ENCODE measurements at regions not wholly inside any gene's neighbourhood (a gene's known extent, or its start where the extent isn't known, plus 50 kb on each side); places are given as distances from the start of the nearest gene placed in this dataset.
A peak's percentile ranks its signal among the peaks of the same experiment; 100 is the strongest.

DNA sequence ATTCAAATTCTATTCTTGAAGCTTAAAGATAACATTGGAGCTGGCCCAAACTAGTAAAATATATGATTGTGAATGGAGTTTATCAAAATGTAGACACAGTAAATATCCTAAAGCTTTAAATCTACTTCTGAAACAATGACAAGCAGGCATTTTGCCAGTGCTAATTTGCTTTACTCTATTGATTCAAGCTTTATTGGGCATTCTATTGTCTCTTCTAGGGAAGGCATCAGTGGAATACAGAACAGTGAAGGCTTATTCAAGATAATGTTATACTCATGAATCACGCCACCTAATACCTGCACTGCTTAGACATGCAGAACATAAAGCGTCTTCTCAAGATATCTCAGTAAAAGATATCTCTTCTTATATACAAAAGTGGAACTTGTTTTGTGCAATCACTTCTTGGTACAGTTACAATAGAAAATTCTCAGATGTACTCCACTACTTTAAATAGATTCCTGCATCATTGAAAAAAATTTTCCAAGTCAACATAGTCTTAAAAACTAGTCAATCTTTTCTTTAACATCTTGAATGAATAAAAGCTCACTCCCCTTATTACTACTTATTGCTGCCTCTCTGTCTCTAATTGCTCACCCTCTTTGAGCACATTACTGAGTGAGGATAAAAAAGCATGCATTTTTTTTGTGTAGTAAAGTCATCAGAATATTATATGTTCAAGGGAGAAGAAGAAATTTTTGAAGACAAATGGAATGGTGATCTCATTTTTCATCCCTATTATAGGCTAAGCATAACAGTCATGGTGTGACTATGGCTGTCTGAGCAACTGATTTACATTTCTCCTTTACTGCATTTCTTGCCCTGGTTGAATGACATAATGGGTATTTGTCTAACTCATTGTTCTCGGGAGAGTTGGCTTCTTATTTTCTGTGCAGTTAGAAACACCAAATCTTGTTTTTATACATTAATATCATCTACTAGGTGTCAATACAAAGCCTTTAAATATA is 98.0 kb upstream of the E2F7 start:
- no peak for ATAC-seq
- no peak overlapping the region for H3K4me3 Mint-ChIP-seq
- H3K27ac Mint-ChIP-seq = no peak overlapping the region
- H3K4me1 Mint-ChIP-seq = no peaks in the 10 kb centered on the region
- H3K9me3 Mint-ChIP-seq = no peaks in the 10 kb centered on the region
- H3K27me3 Mint-ChIP-seq = peaks cover 6% of the 10 kb centered on the region
- H3K36me3 Mint-ChIP-seq = no peaks in the 10 kb centered on the region

DNA sequence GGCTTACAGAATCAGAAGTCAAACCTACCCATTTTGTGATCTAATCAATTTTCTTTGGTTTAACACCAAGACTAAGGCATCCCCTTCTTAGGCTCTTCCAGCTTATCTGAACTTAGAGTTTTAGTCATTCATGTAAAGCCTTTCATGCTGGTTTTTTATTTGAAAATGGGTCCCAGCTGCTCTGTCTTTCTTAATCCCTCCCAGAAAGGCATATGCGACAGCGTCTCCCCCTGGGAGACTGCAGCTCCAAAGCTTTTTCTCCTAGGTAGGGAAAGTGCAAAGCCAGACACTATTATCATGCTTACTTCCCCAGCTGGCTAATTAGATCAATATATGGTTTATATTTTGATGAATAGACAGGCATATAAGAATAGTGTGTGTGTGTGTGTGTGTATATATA is 96.6 kb upstream of the E2F7 start:
- Mint-ChIP-seq H3K4me3 (no peak overlapping the region), H3K27me3 (peaks cover 6% of the 10 kb centered on the region), H3K4me1 (no peaks in the 10 kb centered on the region), H3K9me3 (no peaks in the 10 kb centered on the region), H3K36me3 (no peaks in the 10 kb centered on the region), H3K27ac (no peak overlapping the region)
- no peak for ATAC-seq

DNA sequence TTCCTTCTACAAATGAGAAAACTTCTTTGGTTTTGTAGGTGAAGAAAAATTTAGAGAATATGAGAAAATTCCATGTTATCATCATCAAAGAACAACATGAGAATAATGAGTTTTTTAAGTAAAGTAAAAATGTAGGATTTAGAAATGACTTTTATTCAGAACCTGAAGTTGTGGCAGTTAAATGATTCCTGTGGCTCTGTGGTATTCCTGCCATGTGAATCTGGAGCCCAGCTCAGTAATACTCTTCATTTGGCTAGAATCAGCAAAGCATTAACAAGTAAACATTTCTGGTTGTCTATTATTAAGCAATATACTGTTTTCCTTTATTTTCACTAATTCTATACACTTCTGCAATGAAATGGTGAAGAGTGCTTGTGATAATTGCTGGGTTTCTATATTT is 95.6 kb upstream of the E2F7 start:
- no peaks in the 10 kb centered on the region for H3K36me3 Mint-ChIP-seq
- peaks cover 6% of the 10 kb centered on the region for H3K27me3 Mint-ChIP-seq
- H3K4me1 Mint-ChIP-seq = no peaks in the 10 kb centered on the region
- H3K4me3 Mint-ChIP-seq = no peak overlapping the region
- no peaks in the 10 kb centered on the region for H3K9me3 Mint-ChIP-seq
- H3K27ac Mint-ChIP-seq = no peak overlapping the region
- no peak for ATAC-seq

DNA sequence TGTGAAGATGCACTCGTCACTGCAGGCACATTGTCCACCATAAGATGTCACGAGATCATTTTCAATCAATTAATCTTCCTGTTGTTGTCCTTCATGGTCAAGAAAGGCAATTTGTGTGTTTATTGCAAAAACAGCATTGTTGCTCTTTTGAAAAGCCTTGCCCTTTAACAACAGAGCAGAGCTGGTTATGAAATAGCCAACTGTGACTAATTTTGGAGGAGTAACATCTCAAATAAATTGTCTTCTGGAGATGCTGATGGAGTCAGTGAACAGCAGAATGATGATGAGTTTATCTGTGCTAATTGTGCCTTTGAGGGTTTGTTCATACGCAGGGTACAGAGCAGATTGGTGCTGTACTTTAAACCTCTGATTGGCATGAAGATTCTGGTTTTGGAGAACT is 88.3 kb upstream of the E2F7 start:
- H3K4me1 Mint-ChIP-seq = no peaks in the 10 kb centered on the region
- H3K9me3 Mint-ChIP-seq = no peaks in the 10 kb centered on the region
- no peaks in the 10 kb centered on the region for H3K36me3 Mint-ChIP-seq
- ATAC-seq = no peak
- H3K27me3 Mint-ChIP-seq = no peaks in the 10 kb centered on the region
- H3K4me3 Mint-ChIP-seq = no peak overlapping the region
- H3K27ac Mint-ChIP-seq = no peak overlapping the region

DNA sequence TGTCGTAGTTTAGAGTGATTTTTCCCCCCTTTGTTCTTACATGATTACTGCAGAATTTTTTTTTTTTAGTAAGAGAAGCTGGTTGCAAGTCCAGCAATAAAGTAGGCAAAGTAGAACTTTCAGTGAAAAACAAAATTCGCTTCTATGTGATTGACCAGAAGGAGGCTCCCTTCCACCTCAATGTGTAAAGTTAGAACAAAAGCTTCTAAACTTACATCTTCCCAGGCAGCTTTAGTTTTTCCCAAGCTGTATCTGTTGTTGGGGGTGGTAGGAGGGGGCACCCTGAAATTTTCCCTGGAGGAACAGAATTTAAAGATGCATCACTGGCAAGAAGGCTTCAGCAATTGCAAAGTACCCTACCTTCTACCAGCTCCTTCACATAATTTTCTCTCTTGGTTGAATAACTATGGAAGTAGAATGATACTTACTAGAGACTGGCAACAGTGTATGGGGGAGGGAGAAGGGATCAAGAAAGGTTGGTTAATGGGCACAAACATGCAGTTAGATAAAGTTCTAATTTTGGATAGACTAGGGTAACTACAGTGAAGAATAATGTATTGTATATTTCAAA is 87.3 kb upstream of the E2F7 start:
- Mint-ChIP-seq H3K9me3 (no peaks in the 10 kb centered on the region), H3K4me3 (no peak overlapping the region), H3K36me3 (no peaks in the 10 kb centered on the region), H3K4me1 (no peaks in the 10 kb centered on the region), H3K27me3 (no peaks in the 10 kb centered on the region), H3K27ac (no peak overlapping the region)
- no peak for ATAC-seq

DNA sequence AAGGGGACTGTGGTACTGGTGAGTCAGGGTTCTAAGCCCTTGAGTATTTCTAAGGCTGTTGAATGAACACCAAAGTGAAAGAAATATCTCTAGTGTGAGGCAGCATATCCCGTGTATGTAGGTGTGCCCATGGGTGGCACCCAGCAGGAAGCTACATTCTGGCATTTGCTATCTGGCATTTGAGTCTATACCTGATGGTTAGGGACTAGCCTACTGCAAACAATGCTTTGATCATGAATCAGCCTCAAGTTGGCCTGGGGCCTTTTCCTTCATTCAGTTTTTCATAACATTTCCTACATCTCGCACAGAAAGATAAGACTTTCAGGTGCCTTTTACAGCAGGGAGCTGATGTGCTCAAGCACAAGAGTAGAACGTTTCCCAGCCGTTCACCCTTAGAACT is 85.7 kb upstream of the E2F7 start:
- Mint-ChIP-seq H3K27ac (no peak overlapping the region), H3K27me3 (no peaks in the 10 kb centered on the region), H3K9me3 (no peaks in the 10 kb centered on the region), H3K4me3 (no peak overlapping the region), H3K36me3 (no peaks in the 10 kb centered on the region), H3K4me1 (no peaks in the 10 kb centered on the region)
- no peak for ATAC-seq

DNA sequence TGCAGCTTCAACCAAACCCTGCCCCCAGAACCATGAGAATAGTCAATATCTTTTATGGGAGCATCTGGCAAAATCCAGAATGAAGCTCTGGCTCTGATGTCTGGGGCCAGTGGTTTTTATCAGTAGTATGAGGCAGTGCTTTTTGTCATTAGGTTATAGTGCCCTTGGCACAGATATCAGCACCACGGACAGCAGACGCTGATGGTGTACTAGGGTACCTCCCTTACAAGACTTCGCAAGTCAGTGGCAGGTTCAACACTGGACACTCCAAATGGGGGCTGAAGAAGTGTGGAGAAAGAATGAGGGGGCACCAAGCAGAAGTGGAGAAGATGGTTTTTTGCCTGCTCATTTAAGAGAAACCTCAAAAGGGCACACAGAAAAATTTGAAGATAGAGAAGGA is 68.2 kb upstream of the E2F7 start:
- H3K27me3 Mint-ChIP-seq = peaks cover 11% of the 10 kb centered on the region
- H3K27ac Mint-ChIP-seq = no peak overlapping the region
- H3K9me3 Mint-ChIP-seq = peaks cover 3% of the 10 kb centered on the region
- no peak overlapping the region for H3K4me3 Mint-ChIP-seq
- no peaks in the 10 kb centered on the region for H3K4me1 Mint-ChIP-seq
- ATAC-seq = no peak
- H3K36me3 Mint-ChIP-seq = no peaks in the 10 kb centered on the region

DNA sequence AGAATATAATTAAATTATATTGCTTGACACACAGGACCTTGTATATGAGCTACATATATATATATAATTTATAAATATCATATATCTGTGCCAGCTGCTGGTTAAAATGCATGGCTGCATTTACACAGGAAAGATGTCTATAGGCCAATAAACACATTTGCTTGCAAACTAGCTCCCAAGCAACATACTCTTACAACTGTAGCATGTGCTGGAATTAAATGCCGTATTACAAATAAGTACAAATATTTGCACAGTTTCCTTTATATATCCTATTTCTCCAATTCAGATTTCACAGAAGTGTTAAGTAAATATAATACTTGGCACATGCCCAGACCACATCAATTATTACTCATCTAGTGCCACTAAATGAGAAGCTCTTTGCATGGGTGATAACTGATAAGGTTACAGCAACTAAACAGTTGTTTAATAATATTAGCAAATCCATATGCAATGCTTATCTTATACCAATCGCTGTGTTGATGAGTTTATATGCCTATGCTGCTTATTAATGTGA is 66.7 kb upstream of the E2F7 start:
- ATAC-seq = no peak
- Mint-ChIP-seq H3K27ac (no peak overlapping the region), H3K4me3 (no peak overlapping the region), H3K4me1 (no peaks in the 10 kb centered on the region), H3K27me3 (no peaks in the 10 kb centered on the region), H3K9me3 (peaks cover 3% of the 10 kb centered on the region), H3K36me3 (no peaks in the 10 kb centered on the region)

DNA sequence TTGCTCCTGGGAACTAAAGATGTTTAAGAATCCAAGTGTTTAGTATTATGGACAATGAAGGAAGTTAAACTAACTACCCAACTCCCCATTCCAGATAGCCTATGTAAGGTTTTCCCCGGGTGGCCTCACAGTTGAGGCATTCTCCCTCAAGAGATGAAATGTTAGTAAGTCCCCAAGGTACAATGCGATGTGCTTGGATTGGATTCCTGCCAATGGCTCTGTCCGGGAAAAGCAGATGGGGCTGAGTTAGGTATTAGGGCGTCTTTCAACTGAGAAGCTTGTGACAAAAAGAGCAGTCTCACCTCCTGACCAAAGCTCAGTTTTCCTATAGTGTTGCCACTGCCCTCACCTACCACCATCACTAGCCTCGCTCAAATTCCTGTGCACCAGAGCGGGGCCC is 64.8 kb upstream of the E2F7 start:
- Mint-ChIP-seq H3K27me3 (peaks cover 2% of the 10 kb centered on the region), H3K27ac (no peak overlapping the region), H3K36me3 (no peaks in the 10 kb centered on the region), H3K4me3 (no peak overlapping the region), H3K9me3 (peaks cover 3% of the 10 kb centered on the region), H3K4me1 (no peaks in the 10 kb centered on the region)
- no peak for ATAC-seq

DNA sequence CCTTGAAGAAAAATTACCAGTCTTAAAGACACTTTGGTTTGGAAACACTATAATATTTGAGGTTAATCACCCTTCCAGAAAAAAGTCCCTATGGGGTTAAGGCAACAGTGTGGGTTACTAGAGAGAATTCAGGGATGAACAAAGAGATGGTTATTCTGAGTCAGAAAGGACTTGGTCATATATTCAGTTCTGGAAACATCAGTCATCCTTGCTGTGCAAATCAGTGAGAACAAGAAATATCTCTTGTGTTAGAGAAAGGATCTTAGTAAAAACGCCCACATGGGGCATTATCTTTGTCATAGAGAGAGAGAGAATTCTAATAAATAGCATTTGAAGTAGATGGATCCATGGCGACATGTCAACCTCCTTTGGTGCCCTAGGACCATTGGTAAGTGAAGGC is 59.4 kb upstream of the E2F7 start:
- Mint-ChIP-seq H3K27ac (no peak overlapping the region), H3K9me3 (no peaks in the 10 kb centered on the region)

DNA sequence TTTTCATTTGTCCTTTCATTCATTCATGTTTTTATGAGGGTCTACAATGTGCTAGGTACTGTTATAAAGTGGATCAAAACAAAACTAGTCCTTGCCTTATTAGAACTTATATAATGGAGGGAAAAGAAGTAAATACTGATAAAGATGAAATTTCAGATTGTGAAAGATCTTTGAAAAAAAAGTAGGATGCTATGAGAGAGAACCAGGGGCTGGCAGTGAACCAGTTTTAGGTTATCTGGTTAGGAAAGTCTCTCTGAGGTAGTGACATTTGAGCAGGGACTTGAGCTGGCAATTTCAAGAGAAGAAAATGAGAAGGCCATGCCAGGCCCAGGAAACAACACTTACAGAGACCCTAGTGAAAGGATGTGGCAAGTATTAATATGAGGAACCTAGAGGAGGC is 57.3 kb upstream of the E2F7 start:
- H3K4me1 Mint-ChIP-seq = no peaks in the 10 kb centered on the region
- H3K4me3 Mint-ChIP-seq = no peak overlapping the region
- peak; percentile 49 for ATAC-seq
- no peaks in the 10 kb centered on the region for H3K9me3 Mint-ChIP-seq
- H3K27me3 Mint-ChIP-seq = peaks cover 17% of the 10 kb centered on the region
- H3K36me3 Mint-ChIP-seq = no peaks in the 10 kb centered on the region
- H3K27ac Mint-ChIP-seq = no peak overlapping the region

More for the DNA sequence above, 59.4 kb upstream of the E2F7 start:
- Mint-ChIP-seq H3K4me3 (no peak overlapping the region), H3K27me3 (peaks cover 17% of the 10 kb centered on the region), H3K36me3 (no peaks in the 10 kb centered on the region), H3K4me1 (no peaks in the 10 kb centered on the region)
- peak; percentile 7 for ATAC-seq

DNA sequence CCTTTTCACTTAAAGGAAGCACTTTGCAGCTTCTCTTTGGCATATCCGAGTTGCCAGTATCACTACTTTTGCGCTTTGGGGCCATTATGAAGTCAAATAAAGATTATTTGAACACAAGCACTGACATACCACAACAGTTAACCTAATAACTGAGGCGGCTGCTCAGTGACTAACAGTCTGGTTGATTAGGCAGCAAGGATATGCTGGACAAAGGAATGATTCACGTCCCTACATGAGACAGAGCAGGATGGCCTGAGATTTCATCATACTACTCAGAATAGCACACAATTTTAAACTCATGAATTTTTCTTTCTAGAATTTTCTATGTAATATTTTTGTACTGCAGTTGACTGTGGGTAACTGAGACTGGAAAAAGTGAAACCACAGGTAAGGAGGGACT is 56.9 kb upstream of the E2F7 start:
- H3K36me3 Mint-ChIP-seq = no peaks in the 10 kb centered on the region
- no peaks in the 10 kb centered on the region for H3K4me1 Mint-ChIP-seq
- H3K27me3 Mint-ChIP-seq = peaks cover 17% of the 10 kb centered on the region
- H3K9me3 Mint-ChIP-seq = no peaks in the 10 kb centered on the region
- no peak for ATAC-seq
- H3K27ac Mint-ChIP-seq = no peak overlapping the region
- H3K4me3 Mint-ChIP-seq = no peak overlapping the region

DNA sequence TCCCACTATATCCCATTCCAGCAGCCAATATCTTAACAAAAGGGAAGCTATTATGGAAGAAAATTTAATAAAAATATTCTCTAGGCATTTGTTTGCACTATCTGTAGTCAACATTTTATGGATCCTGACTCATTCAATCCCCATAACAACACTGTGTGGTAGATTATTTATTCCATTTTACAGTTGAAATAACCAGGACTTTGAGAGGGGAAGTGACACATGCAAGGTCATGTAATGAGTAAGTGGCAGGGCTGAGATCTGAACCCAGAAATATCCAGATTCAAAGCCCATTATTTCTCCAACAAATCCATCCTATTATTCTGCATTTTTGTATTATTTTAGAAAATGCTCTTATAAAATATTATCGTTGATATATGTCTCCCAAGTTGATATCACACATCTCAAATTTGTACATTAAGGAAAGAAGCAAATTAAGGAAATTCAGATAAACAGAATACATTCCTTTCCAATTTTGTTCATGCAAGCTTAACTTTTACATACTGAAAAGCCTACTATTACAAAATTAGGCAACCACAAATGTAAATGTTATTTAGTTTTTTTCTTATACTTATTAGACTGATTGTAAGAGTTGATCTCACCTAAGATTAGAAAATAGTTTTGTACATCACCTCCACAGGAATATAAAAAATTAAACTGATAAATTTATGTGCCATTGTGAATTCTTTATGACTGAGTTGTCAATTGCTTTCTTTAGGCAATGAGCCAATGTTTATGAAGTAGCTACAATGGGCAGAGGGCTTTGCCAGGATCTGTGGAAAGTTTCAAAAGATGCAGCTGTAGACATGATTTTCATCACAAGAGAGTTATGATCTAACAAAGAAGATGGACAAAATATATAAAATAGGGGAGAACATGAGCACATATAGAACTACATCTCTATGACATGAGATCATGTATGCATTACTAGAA is 55.1 kb upstream of the E2F7 start:
- H3K4me1 Mint-ChIP-seq = no peaks in the 10 kb centered on the region
- no peak for ATAC-seq
- H3K27ac Mint-ChIP-seq = no peak overlapping the region
- H3K27me3 Mint-ChIP-seq = peaks cover 17% of the 10 kb centered on the region
- no peak overlapping the region for H3K4me3 Mint-ChIP-seq
- H3K9me3 Mint-ChIP-seq = no peaks in the 10 kb centered on the region
- no peaks in the 10 kb centered on the region for H3K36me3 Mint-ChIP-seq

DNA sequence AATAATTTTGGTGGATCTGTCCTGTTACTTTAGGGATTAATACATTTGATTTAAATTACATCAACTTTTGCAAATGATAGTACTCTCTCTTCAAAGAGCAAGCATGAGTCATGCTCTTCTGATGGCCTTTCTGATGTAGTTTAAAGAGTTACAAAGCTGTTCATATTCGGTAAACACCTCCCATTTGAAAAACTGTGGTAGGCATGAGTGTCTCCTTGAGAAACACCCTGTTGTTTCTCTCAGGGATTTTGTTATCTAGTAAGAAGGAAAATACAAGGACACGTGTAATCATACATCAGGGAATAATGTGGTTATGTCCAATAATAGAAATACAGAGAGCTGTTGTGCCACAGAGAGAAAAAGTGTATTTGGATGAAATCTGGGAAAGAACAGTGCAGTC is 53.3 kb upstream of the E2F7 start:
- no peaks in the 10 kb centered on the region for H3K4me1 Mint-ChIP-seq
- ATAC-seq = no peak
- no peak overlapping the region for H3K27ac Mint-ChIP-seq
- H3K36me3 Mint-ChIP-seq = no peaks in the 10 kb centered on the region
- peaks cover 9% of the 10 kb centered on the region for H3K27me3 Mint-ChIP-seq
- no peaks in the 10 kb centered on the region for H3K9me3 Mint-ChIP-seq
- no peak overlapping the region for H3K4me3 Mint-ChIP-seq

DNA sequence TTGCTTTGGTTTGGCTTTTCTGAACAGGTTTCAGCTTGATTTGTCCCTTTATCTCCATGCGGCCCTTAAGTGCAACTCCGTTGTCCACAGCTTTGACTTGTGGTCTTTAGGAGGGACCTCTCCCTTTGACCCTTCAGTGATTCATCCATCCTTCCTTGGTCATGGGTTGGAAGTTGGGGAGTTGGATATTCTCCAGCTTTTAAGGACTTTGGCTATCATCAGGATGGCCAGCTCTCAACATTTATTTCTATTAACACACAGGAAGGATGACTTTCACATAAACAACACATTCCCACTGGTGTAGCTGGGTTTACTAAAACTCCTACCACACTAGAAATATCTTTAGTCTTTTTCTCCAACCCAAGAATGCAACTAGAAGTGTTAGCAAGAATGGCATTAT is 50.9 kb upstream of the E2F7 start:
- no peak for ATAC-seq
- no peaks in the 10 kb centered on the region for H3K36me3 Mint-ChIP-seq
- no peak overlapping the region for H3K27ac Mint-ChIP-seq
- no peaks in the 10 kb centered on the region for H3K27me3 Mint-ChIP-seq
- H3K9me3 Mint-ChIP-seq = peaks cover 4% of the 10 kb centered on the region
- no peaks in the 10 kb centered on the region for H3K4me1 Mint-ChIP-seq
- H3K4me3 Mint-ChIP-seq = no peak overlapping the region

Measured in stimulated activated memory B cell treated with anti-CD40 and anti-IgM and Interleukin-4, amounts not matched to agents 10 μg/mL and 1 μg/mL and 100 μg/mL, for 72 hours (primary cell).